NT2/D1 (cell line): ENCODE measurements at regions not wholly inside any gene's neighbourhood (a gene's known extent, or its start where the extent isn't known, plus 50 kb on each side); places are given as distances from the start of the nearest gene placed in this dataset.
"Not testable (repeated sequence)": the region's sequence is repeated elsewhere in the genome, so short reads cannot be mapped to it uniquely, and the experiment has no call there.

Experiments
- DNase-seq: peaks from one replicate; pipeline ENCODE4 v3.0.0-alpha.2; 2011; ENCODE audit warnings: low read depth, low spot score
- H3K27me3 ChIP-seq: 2 replicates; pipeline ENCODE4 v1.6.0; 2011; ENCODE audit warnings: mild to moderate bottlenecking; ENCODE audit not compliant: insufficient read length, insufficient read depth
- H3K36me3 ChIP-seq: 2 replicates; pipeline ENCODE4 v1.6.1; 2011; ENCODE audit warnings: mild to moderate bottlenecking, low read length, mixed read lengths; ENCODE audit not compliant: insufficient read depth, insufficient read length
- H3K4me1 ChIP-seq: 2 replicates; pipeline ENCODE4 v1.5.1; 2011; ENCODE audit not compliant: insufficient read depth, insufficient read length
- H3K4me3 ChIP-seq: 2 replicates; pipeline ENCODE4 v1.5.1; 2011; ENCODE audit warnings: low read depth; ENCODE audit not compliant: insufficient read length
- H3K9ac ChIP-seq: 2 replicates; pipeline ENCODE4 v1.6.0; 2011; ENCODE audit warnings: low read depth; ENCODE audit not compliant: insufficient read length
- H3K9me3 ChIP-seq: 2 replicates; pipeline ENCODE4 v1.5.1; 2011; ENCODE audit warnings: mild to moderate bottlenecking, low read length; ENCODE audit not compliant: insufficient read depth
- SUZ12 ChIP-seq: IDR thresholded peaks from 2 replicates; pipeline ENCODE4 v1.6.1; 2011; ENCODE audit not compliant: insufficient read length, insufficient read depth; ENCODE audit errors: extremely low read depth
- YY1 ChIP-seq: IDR thresholded peaks from 2 replicates; pipeline ENCODE4 v1.6.1; 2011; ENCODE audit not compliant: insufficient read length, insufficient read depth
- ZNF274 ChIP-seq: IDR thresholded peaks from 2 replicates; pipeline ENCODE4 v1.6.1; 2011; ENCODE audit warnings: mild to moderate bottlenecking, low read depth, low read length

- Histone ChIP-seq H3K4me3 (no peak overlapping the region), H3K36me3 (no peaks in the 10 kb centered on the region), H3K27me3 (no peaks in the 10 kb centered on the region), H3K9me3 (no peaks in the 10 kb centered on the region), H3K4me1 (no peaks in the 10 kb centered on the region), H3K9ac (no peak overlapping the region)
- no peak for TF ChIP-seq SUZ12
- no peak for TF ChIP-seq YY1
- no peak for TF ChIP-seq ZNF274
- DNase-seq = no peak
Measured at GRCh38 chr6:40825102-40825501, 213.9 kb downstream of the UNC5CL start.

- not testable (repeated sequence) for H3K9ac ChIP-seq, H3K4me1 ChIP-seq, H3K4me3 ChIP-seq, H3K27me3 ChIP-seq, H3K9me3 ChIP-seq, H3K36me3 ChIP-seq
- DNase-seq = peak; percentile 63
Measured at GRCh38 chr6:40823917-40824891, 214.8 kb downstream of the UNC5CL start.

- H3K4me1 ChIP-seq = no peaks in the 10 kb centered on the region
- TF ChIP-seq YY1 = no peak
- TF ChIP-seq ZNF274 = no peak
- TF ChIP-seq SUZ12 = no peak
- no peaks in the 10 kb centered on the region for H3K9me3 ChIP-seq
- H3K4me3 ChIP-seq = no peak overlapping the region
- DNase-seq = no peak
- no peaks in the 10 kb centered on the region for H3K36me3 ChIP-seq
- H3K9ac ChIP-seq = no peak overlapping the region
- no peaks in the 10 kb centered on the region for H3K27me3 ChIP-seq
Measured at GRCh38 chr6:40822619-40823018, 216.4 kb downstream of the UNC5CL start.

GRCh38 chr6:40819182-40819834 lies 219.7 kb downstream of the UNC5CL start:
- no peak overlapping the region for H3K9ac ChIP-seq
- H3K27me3 ChIP-seq = no peaks in the 10 kb centered on the region
- H3K36me3 ChIP-seq = no peaks in the 10 kb centered on the region
- no peak for DNase-seq
- H3K4me3 ChIP-seq = no peak overlapping the region
- no peaks in the 10 kb centered on the region for H3K4me1 ChIP-seq
- H3K9me3 ChIP-seq = no peaks in the 10 kb centered on the region
- no peak for TF ChIP-seq ZNF274
- TF ChIP-seq SUZ12 = no peak
- TF ChIP-seq YY1 = no peak

- Histone ChIP-seq H3K27me3 (no peaks in the 10 kb centered on the region), H3K9ac (no peak overlapping the region), H3K4me3 (no peak overlapping the region), H3K4me1 (no peaks in the 10 kb centered on the region), H3K36me3 (no peaks in the 10 kb centered on the region), H3K9me3 (no peaks in the 10 kb centered on the region)
- TF ChIP-seq SUZ12 (no peak), YY1 (no peak), ZNF274 (no peak)
- no peak for DNase-seq
Measured at GRCh38 chr6:40817369-40817768, 221.7 kb downstream of the UNC5CL start.

GRCh38 chr6:40816601-40817000 lies 222.4 kb downstream of the UNC5CL start:
- TF ChIP-seq ZNF274 = no peak
- no peak for TF ChIP-seq SUZ12
- no peak for TF ChIP-seq YY1
- Histone ChIP-seq H3K36me3 (no peaks in the 10 kb centered on the region), H3K9ac (no peak overlapping the region), H3K4me1 (no peaks in the 10 kb centered on the region), H3K4me3 (no peak overlapping the region), H3K27me3 (no peaks in the 10 kb centered on the region), H3K9me3 (no peaks in the 10 kb centered on the region)
- no peak for DNase-seq

GRCh38 chr6:40815731-40816130 lies 223.3 kb downstream of the UNC5CL start:
- no peak for DNase-seq
- H3K4me1 ChIP-seq = no peaks in the 10 kb centered on the region
- no peak overlapping the region for H3K4me3 ChIP-seq
- no peak overlapping the region for H3K9ac ChIP-seq
- TF ChIP-seq SUZ12 = no peak
- TF ChIP-seq ZNF274 = no peak
- no peak for TF ChIP-seq YY1
- H3K27me3 ChIP-seq = no peaks in the 10 kb centered on the region
- H3K9me3 ChIP-seq = no peaks in the 10 kb centered on the region
- H3K36me3 ChIP-seq = no peaks in the 10 kb centered on the region
